NCI-H526 treated with DMSO at 0.1 percent for 48 hours (cell line): ENCODE measurements at regions not wholly inside any gene's neighbourhood (a gene's known extent, or its start where the extent isn't known, plus 50 kb on each side); places are given as distances from the start of the nearest gene placed in this dataset.
"Not testable (repeated sequence)": the region's sequence is repeated elsewhere in the genome, so short reads cannot be mapped to it uniquely, and the experiment has no call there.

ENCODE experiments used
- DNase-seq: peaks from one replicate; lab custom pipeline; 2025; lab: John Stamatoyannopoulos, UW

GRCh38 chr2:7145707-7146106 lies 228.5 kb downstream of the RNF144A start:
- DNase-seq, result no peak

DNA sequence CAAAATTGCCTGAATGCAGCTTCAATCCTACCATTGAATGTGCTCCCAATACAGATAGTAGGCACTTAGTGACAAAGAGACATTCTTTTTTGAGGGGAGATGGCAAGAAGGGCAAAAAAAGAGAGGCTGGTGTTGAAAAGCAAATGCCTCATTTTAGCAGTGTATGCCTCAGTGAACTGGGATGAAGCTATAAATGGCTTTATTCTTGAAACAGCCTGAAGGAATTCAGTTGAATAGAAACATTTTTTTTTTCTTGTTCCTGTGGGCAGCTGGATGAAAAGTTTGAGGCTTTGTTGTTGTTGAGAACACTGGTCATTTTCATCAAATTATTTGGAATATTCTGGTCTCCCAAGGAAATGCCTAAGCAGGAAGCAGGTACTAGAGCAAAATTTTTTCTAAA lies 228.9 kb downstream of the RNF144A start:
- DNase-seq, result no peak

DNA sequence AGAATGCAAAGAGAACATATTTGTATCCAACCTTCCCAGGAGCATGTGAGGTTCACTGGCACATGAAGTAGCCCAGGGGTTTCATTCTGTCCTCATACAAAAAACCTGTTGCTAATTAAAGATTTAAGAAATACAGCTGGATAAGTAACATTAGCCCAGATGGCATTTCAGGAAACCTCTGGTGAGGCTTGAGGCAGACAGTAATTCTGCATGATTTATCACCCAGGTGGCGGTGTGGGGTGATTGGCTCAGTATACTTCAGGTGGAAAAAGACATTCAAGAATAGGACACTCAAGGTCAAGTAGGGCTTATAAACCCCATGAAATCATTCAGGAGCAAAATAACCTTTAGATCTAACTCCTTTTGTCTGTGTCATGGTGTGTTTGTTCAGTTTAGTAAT lies 237.4 kb downstream of the RNF144A start:
- no peak for DNase-seq

- DNase-seq, result no peak
Observed at GRCh38 chr2:7161501-7161900, 244.3 kb downstream of the RNF144A start.

GRCh38 chr2:7165736-7166135 lies 248.5 kb downstream of the RNF144A start:
- no peak for DNase-seq

DNA sequence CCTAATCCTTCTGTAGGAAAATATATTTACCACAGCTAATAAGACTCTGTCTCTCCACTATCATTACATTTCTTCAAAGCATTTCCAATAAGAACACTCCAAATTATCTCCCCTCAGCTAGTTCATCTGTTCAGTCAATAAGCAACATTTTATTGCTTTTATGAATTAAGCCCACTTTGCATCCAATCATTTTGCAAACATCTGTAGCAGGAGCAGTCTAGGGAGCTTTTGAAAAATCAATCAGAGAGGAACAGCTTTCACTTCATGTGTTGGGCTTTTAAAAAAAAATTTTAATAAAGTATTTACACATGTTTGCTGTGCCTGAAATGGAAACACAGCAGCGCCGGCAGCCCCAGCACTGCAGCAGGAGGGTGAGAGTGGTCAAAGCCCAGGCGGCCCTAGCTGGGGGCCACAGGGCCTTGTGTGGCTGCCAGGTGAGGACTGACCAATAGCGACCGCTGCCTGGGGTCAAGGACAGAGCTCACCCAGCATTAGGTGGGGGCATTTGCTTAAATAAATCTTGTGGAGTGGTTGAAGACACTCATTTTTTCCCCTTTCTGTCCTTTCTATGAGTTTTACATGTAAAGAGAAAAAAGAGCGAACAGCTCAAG lies 250.7 kb downstream of the RNF144A start:
- no peak for DNase-seq

DNA sequence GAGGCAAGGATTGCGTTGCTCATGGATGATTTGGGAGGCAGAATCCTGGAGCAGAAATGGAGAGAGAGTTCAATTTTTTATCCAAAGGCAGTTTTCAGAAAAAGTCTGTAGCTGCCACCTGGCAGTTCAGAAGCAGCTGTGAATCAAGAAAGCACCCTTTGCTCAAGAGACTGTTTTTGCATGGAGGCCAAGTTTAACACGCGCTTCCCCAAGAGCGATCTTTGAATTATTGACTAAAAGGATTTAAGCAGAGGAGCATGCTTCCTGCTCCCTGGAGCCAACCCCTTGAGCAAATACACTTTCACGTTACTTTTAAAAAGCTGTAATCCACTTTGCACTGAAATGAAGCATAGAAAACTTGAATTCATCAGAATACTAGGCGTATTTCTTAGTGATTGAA lies 252.4 kb downstream of the RNF144A start:
- DNase-seq, result no peak

- DNase-seq, result not testable (repeated sequence)
Observed at GRCh38 chr2:7178996-7179395, 261.8 kb downstream of the RNF144A start.

- DNase-seq, result no peak
Observed at GRCh38 chr2:7180638-7181370, 263.6 kb downstream of the RNF144A start.

DNA sequence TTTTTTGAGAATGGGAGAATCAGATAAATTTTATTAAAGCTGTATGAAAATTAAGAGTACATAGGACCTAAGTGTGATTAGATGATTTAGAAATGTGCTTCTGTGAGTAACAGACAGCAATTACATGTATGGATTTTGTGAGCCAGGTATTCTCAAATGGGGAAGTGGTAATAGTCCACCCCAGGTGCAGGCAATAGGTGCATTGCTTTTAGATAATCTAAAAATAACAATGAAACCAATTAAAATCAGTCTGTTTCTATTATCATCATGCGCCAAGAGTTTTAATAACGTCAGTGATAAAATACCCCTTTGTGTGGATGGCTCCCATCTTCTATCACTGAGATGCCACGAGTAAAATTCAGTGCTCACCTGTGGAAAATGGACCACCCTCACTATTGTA lies 265.3 kb downstream of the RNF144A start:
- no peak for DNase-seq

DNA sequence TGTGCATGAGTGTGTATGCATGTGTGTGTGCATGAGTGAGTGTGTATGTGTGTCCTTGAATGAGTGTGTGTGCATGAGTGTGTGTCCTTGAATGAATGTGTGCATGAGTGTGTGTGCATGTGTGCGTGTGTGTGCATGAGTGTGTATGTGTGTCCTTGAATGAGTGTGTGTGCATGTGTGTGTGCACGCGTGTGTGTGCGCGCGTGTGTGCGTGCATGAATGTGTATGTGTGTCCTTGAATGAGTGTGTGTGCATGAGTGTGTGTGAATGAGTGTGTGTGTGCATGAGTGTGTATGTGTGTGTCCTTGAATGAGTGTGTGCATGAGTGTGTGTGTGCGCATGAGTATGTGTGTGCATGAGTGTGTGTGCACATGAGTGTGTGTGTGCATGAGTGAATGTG lies 271.9 kb downstream of the RNF144A start:
- DNase-seq, result no peak

DNA sequence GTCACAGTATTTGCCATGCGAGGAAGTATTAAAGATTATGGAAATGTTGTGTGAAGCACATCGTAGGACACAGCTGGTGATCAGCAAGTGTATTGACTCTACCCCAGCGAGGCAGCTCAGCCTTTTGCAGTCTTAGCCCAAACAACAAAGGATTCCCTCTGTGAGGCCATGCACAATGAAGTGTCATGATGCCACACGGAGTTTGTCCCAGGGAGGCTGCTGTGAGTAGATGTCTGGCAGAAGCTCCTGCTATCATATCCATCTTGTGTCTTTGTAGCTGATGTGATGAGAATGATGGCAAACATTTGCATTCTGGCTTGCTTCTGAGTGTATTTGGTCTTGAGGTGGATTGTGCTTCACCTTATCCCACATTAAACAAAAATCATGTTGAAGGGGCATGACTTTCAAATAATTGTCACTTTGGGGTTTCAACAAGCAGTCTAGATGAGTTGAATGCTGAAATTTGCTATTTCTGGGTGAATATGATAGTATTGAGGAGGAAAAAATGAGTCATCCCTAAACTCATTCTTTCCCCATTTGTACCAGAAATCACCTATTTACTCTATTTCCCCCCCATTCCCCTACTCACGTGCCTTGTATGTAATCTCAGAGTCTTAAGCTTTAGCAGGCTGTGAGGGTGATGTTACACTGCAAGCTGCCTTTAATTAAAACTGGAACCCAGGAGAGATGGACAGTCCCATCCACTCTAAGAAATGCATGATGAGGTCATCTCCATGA lies 273.5 kb downstream of the RNF144A start:
- no peak for DNase-seq

DNA sequence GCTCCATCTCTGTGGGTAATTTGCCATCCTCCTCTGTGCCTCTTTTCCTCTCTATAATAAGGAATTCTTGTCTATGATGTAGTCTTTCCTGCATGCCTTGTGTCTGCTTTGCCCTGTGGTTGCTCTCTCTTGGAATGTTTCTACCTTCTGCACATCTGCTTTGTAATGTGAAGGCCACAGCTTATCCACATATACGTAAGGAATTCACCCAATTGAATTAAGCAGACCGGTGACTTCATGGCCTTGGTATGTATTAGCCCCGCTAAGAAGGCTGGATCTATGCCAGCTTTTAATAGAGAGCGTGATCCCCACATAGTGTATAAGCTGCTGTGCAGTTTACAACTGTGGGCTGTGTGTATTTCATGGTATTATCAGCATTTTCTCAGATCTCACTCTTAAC lies 274.7 kb downstream of the RNF144A start:
- DNase-seq, result no peak

- DNase-seq, result no peak
Observed at GRCh38 chr2:7193457-7193856, 276.2 kb downstream of the RNF144A start.

GRCh38 chr2:7194950-7195349 lies 277.7 kb downstream of the RNF144A start:
- DNase-seq, result no peak

DNA sequence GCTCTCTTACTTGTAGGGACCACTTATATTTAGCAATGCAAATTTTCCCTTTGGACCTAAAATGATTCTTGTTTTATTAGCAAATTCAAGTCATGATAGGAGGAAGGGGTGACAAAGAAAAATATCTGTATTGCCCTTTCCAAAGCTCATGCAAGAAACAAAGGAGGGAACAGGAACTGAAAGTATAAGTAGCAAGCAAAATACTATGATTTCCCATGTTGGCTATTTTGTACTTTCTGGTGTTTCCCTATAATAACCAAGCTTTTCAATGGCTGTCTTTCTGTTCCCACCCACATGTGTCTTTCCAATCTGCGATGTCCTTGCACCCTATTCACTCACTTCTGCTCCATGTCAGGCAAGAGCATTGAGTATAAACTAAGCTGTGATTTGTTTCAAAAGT lies 279.7 kb downstream of the RNF144A start:
- DNase-seq, result no peak

- DNase-seq, result peak; percentile 97
Observed at GRCh38 chr2:7201851-7202250, 284.6 kb downstream of the RNF144A start.

DNA sequence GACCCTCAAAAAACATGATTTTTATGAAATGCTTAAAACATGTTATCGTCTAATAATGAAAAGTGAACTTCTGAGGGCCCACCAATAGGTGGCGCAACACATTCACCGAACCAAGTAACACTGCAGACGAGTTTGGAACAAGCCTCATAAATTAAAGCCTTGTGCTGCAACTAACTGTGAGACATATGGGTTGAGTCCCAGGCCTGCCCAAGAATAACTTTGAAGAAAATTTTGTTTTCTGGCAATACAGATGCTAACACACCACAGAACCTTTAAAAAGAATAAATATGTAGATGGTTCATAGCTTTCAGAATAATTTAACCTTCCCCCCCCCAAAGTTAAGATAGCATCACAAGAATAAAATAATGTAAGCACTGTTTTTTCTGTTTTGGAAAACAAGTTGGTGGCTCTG lies 285.9 kb downstream of the RNF144A start:
- peak; percentile 63 for DNase-seq

GRCh38 chr2:7205151-7205830 lies 288.1 kb downstream of the RNF144A start:
- no peak for DNase-seq

- no peak for DNase-seq
Observed at GRCh38 chr2:7206111-7206810, 289.0 kb downstream of the RNF144A start.

- no peak for DNase-seq
Observed at GRCh38 chr2:7207631-7208030, 290.4 kb downstream of the RNF144A start.
